ENCODE measurements at regions not wholly inside any gene's neighbourhood (a gene's known extent, or its start where the extent isn't known, plus 50 kb on each side); places are given as distances from the start of the nearest gene placed in this dataset.
"Not testable (repeated sequence)": the region's sequence is repeated elsewhere in the genome, so short reads cannot be mapped to it uniquely, and the experiment has no call there.

GRCh38 chr2:16068552-16068940 is 128.2 kb downstream of the MYCN start:
- Mint-ChIP-seq H3K4me1 (no peaks in the 10 kb centered on the region), H3K9me3 (peaks cover 0 to 8% (median 3%) of the 10 kb centered on the region in 6 donors), H3K4me3 (no peak overlapping the region), H3K27ac (no peak overlapping the region), H3K27me3 (ENCODE audit: low read depth in 3 of 3) (peaks cover 2 to 6% (median 2%) of the 10 kb centered on the region in 3 donors), H3K36me3 (no peaks in the 10 kb centered on the region)
- no peak for DNase-seq

GRCh38 chr2:16067866-16068551 is 127.7 kb downstream of the MYCN start:
- H3K27me3 Mint-ChIP-seq (ENCODE audit: low read depth in 3 of 3): peaks cover 2 to 6% (median 2%) of the 10 kb centered on the region in 3 donors
- no peak overlapping the region for H3K27ac Mint-ChIP-seq
- H3K36me3 Mint-ChIP-seq: no peaks in the 10 kb centered on the region
- no peaks in the 10 kb centered on the region for H3K4me1 Mint-ChIP-seq
- no peak overlapping the region for H3K4me3 Mint-ChIP-seq
- H3K9me3 Mint-ChIP-seq: peaks cover 0 to 8% (median 3%) of the 10 kb centered on the region in 6 donors
- no peak for DNase-seq

- Mint-ChIP-seq H3K36me3 (no peaks in the 10 kb centered on the region), H3K9me3 (peaks cover 0 to 8% (median 3%) of the 10 kb centered on the region in 6 donors), H3K4me3 (no peak overlapping the region), H3K4me1 (no peaks in the 10 kb centered on the region), H3K27ac (no peak overlapping the region), H3K27me3 (ENCODE audit: low read depth in 3 of 3) (peaks cover under 1 to 6% (median 2%) of the 10 kb centered on the region in 3 donors)
- no peak for DNase-seq
Measured at GRCh38 chr2:16067444-16067843, 127.1 kb downstream of the MYCN start.

GRCh38 chr2:16067037-16067406 is 126.7 kb downstream of the MYCN start:
- DNase-seq: no peak
- H3K9me3 Mint-ChIP-seq: peaks cover 0 to 8% (median 3%) of the 10 kb centered on the region in 6 donors
- H3K4me3 Mint-ChIP-seq: no peak overlapping the region
- no peak overlapping the region for H3K27ac Mint-ChIP-seq
- no peaks in the 10 kb centered on the region for H3K4me1 Mint-ChIP-seq
- H3K36me3 Mint-ChIP-seq: no peaks in the 10 kb centered on the region
- peaks cover 2 to 6% (median 3%) of the 10 kb centered on the region in 3 donors for H3K27me3 Mint-ChIP-seq (ENCODE audit: low read depth in 3 of 3)

GRCh38 chr2:16066261-16067036 is 126.1 kb downstream of the MYCN start:
- H3K9me3 Mint-ChIP-seq: peaks cover 0 to 8% (median 3%) of the 10 kb centered on the region in 6 donors
- peaks cover 2 to 6% (median 5%) of the 10 kb centered on the region in 3 donors for H3K27me3 Mint-ChIP-seq (ENCODE audit: low read depth in 3 of 3)
- no peaks in the 10 kb centered on the region for H3K4me1 Mint-ChIP-seq
- no peak overlapping the region for H3K27ac Mint-ChIP-seq
- H3K4me3 Mint-ChIP-seq: no peak overlapping the region
- no peaks in the 10 kb centered on the region for H3K36me3 Mint-ChIP-seq
- no peak for DNase-seq

- H3K9me3 Mint-ChIP-seq; H3K27ac Mint-ChIP-seq; H3K4me1 Mint-ChIP-seq; H3K4me3 Mint-ChIP-seq; H3K27me3 Mint-ChIP-seq (ENCODE audit: low read depth in 3 of 3); DNase-seq; H3K36me3 Mint-ChIP-seq: not testable (repeated sequence)
Measured at GRCh38 chr2:16065272-16066069, 125.1 kb downstream of the MYCN start.

GRCh38 chr2:16064745-16065144 is 124.4 kb downstream of the MYCN start:
- no peaks in the 10 kb centered on the region for H3K4me1 Mint-ChIP-seq
- no peak overlapping the region for H3K4me3 Mint-ChIP-seq
- no peak overlapping the region for H3K27ac Mint-ChIP-seq
- no peak for DNase-seq
- H3K36me3 Mint-ChIP-seq: no peaks in the 10 kb centered on the region
- peaks cover 3 to 5% (median 5%) of the 10 kb centered on the region in 3 donors for H3K27me3 Mint-ChIP-seq (ENCODE audit: low read depth in 3 of 3)
- H3K9me3 Mint-ChIP-seq: peaks cover 0 to 8% (median 3%) of the 10 kb centered on the region in 6 donors

GRCh38 chr2:16063955-16064633 is 123.7 kb downstream of the MYCN start:
- no peak overlapping the region for H3K27ac Mint-ChIP-seq

GRCh38 chr2:16063251-16063850 is 123.0 kb downstream of the MYCN start:
- Mint-ChIP-seq H3K4me3 (no peak overlapping the region), H3K9me3 (peaks cover 0 to 8% (median 3%) of the 10 kb centered on the region in 6 donors), H3K27ac (no peak overlapping the region), H3K27me3 (ENCODE audit: low read depth in 3 of 3) (peaks cover 5 to 7% (median 5%) of the 10 kb centered on the region in 3 donors), H3K36me3 (no peaks in the 10 kb centered on the region), H3K4me1 (no peaks in the 10 kb centered on the region)
- DNase-seq: no peak

More at GRCh38 chr2:16063955-16064633, 123.7 kb downstream of the MYCN start:
- Mint-ChIP-seq H3K4me1 (no peaks in the 10 kb centered on the region), H3K4me3 (no peak overlapping the region), H3K27me3 (ENCODE audit: low read depth in 3 of 3) (peaks cover 5 to 7% (median 5%) of the 10 kb centered on the region in 3 donors), H3K9me3 (peaks cover 0 to 8% (median 3%) of the 10 kb centered on the region in 6 donors), H3K36me3 (no peaks in the 10 kb centered on the region)
- DNase-seq: no peak

GRCh38 chr2:16062471-16063250 is 122.3 kb downstream of the MYCN start:
- peaks cover 5 to 7% (median 5%) of the 10 kb centered on the region in 3 donors for H3K27me3 Mint-ChIP-seq (ENCODE audit: low read depth in 3 of 3)
- H3K36me3 Mint-ChIP-seq: no peaks in the 10 kb centered on the region
- no peak overlapping the region for H3K27ac Mint-ChIP-seq
- H3K9me3 Mint-ChIP-seq: peaks cover 0 to 8% (median 3%) of the 10 kb centered on the region in 6 donors
- no peak overlapping the region for H3K4me3 Mint-ChIP-seq
- no peaks in the 10 kb centered on the region for H3K4me1 Mint-ChIP-seq
- DNase-seq: no peak

GRCh38 chr2:16061441-16062217 is 121.3 kb downstream of the MYCN start:
- no peaks in the 10 kb centered on the region for H3K4me1 Mint-ChIP-seq
- peaks cover 0 to 8% (median 2%) of the 10 kb centered on the region in 6 donors for H3K9me3 Mint-ChIP-seq
- no peak overlapping the region for H3K27ac Mint-ChIP-seq
- DNase-seq: no peak
- H3K27me3 Mint-ChIP-seq (ENCODE audit: low read depth in 3 of 3): peaks cover 5 to 7% (median 5%) of the 10 kb centered on the region in 3 donors
- H3K36me3 Mint-ChIP-seq: no peaks in the 10 kb centered on the region
- no peak overlapping the region for H3K4me3 Mint-ChIP-seq

GRCh38 chr2:16060936-16061338 is 120.6 kb downstream of the MYCN start:
- no peak for DNase-seq
- Mint-ChIP-seq H3K27me3 (ENCODE audit: low read depth in 3 of 3) (peaks cover 5 to 7% (median 5%) of the 10 kb centered on the region in 3 donors), H3K4me3 (no peak overlapping the region), H3K36me3 (no peaks in the 10 kb centered on the region), H3K9me3 (peaks cover 0 to 8% (median 2%) of the 10 kb centered on the region in 6 donors), H3K27ac (no peak overlapping the region), H3K4me1 (no peaks in the 10 kb centered on the region)
